Endothelial cell of umbilical vein (primary cell): ENCODE measurements at regions not wholly inside any gene's neighbourhood (a gene's known extent, or its start where the extent isn't known, plus 50 kb on each side); places are given as distances from the start of the nearest gene placed in this dataset.

Experiments
- BruUV-seq: library from RNA; stranded (reverse); fragments of 400-500 nt; replicated peaks from 2 replicates; lab custom pipeline; 2021; lab: Mats Ljungman, UMichigan
- CTCF ChIA-PET: fragments of 300-600, 350-600 bp; sonication (Branson Sonifier 250); formaldehyde crosslinking; loops from one replicate; lab custom pipeline; 2021; ENCODE audit warnings: antibody characterized with exemption, inconsistent platforms; lab: Charles Lee
- POLR2A ChIA-PET: fragments of 300-600, 350-600 bp; sonication (Branson Sonifier 250); formaldehyde crosslinking; loops from one replicate; lab custom pipeline; 2021; ENCODE audit warnings: antibody characterized with exemption, inconsistent platforms; lab: Charles Lee
- DNase-seq: peaks from one replicate; pipeline ENCODE4 v3.0.0-alpha.2; 2011; ENCODE audit warnings: low read depth, low spot score
- FAIRE-seq: peaks from 2 replicates; lab custom pipeline; 2011; peaks lifted over from hg19 to GRCh38; lab: Jason Lieb, UNC
- H2AFZ ChIP-seq: 2 replicates; pipeline ENCODE4 v1.6.0; 2012; ENCODE audit warnings: low read depth, low read length, control low read depth, inconsistent platforms
- H3K27ac ChIP-seq: 2 replicates; pipeline ENCODE4 v1.5.1; 2011; ENCODE audit warnings: low read depth, mild to moderate bottlenecking, control low read depth, low read length, moderate library complexity; ENCODE audit not compliant: insufficient read depth
- H3K27me3 ChIP-seq, 2 experiments: 2 replicates each; pipeline versions ENCODE4 v1.6.0 to v1.6.1; 2011; ENCODE audit warnings: low read length in 2 of 2, mixed read lengths in 1 of 2; ENCODE audit not compliant: control insufficient read depth in 2 of 2, insufficient read depth in 2 of 2
- H3K36me3 ChIP-seq, 2 experiments: 2 replicates in 1 of 2; 3 replicates in 1 of 2; pipeline ENCODE4 v1.5.1; 2011; ENCODE audit warnings: low read length in 2 of 2, mild to moderate bottlenecking in 1 of 2, moderate library complexity in 1 of 2; ENCODE audit not compliant: control insufficient read depth in 2 of 2, insufficient read depth in 2 of 2; ENCODE audit errors: extremely low read depth in 1 of 2
- H3K4me1 ChIP-seq: 3 replicates; pipeline ENCODE4 v1.5.1; 2011; ENCODE audit warnings: mild to moderate bottlenecking, low read length; ENCODE audit not compliant: control insufficient read depth, insufficient read depth; ENCODE audit errors: extremely low read depth
- H3K4me2 ChIP-seq: 2 replicates; pipeline ENCODE4 v1.6.1; 2011; ENCODE audit warnings: low read length, control low read depth, mixed read lengths; ENCODE audit not compliant: insufficient read depth
- H3K4me3 ChIP-seq, 3 experiments: fragments of 200-600 bp in 1 of 3; sonication (generic), shearing (Covaris generic) in 1 of 3; replicated peaks in 1 of 3; 2 replicates each; pipeline ENCODE4 v1.5.1; 2011 to 2016; ENCODE audit warnings: control low read depth in 3 of 3, low read length in 3 of 3, mild to moderate bottlenecking in 2 of 3, inconsistent platforms in 1 of 3, low read depth in 1 of 3, moderate library complexity in 1 of 3; ENCODE audit not compliant: insufficient read depth in 1 of 3
- H3K79me2 ChIP-seq: 2 replicates; pipeline ENCODE4 v1.6.0; 2012; ENCODE audit warnings: low read length, inconsistent platforms; ENCODE audit not compliant: control insufficient read depth, insufficient read depth
- H3K9ac ChIP-seq: replicated peaks from 2 replicates; pipeline ENCODE3; 2011; ENCODE audit warnings: low read length, control low read depth; ENCODE audit not compliant: insufficient read depth; ENCODE audit errors: extremely low read depth
- H3K9me1 ChIP-seq: replicated peaks from 3 replicates; pipeline ENCODE4 v1.6.0; 2011; ENCODE audit warnings: mild to moderate bottlenecking, low read length; ENCODE audit not compliant: control insufficient read depth, insufficient read depth; ENCODE audit errors: extremely low read depth
- H3K9me3 ChIP-seq: replicated peaks from 2 replicates; pipeline ENCODE4 v1.5.1; 2012; ENCODE audit warnings: low read length, inconsistent platforms; ENCODE audit not compliant: control insufficient read depth, insufficient read depth
- H4K20me1 ChIP-seq: replicated peaks from 2 replicates; pipeline ENCODE3; 2011; ENCODE audit warnings: mild to moderate bottlenecking, low read length; ENCODE audit not compliant: control insufficient read depth, insufficient read depth; ENCODE audit errors: extremely low read depth
- EZH2 ChIP-seq: IDR thresholded peaks from 2 replicates; pipeline ENCODE4 v1.6.1; 2012; ENCODE audit warnings: borderline replicate concordance, low read depth, mild to moderate bottlenecking, moderate library complexity, low read length, inconsistent platforms; ENCODE audit not compliant: severe bottlenecking
- FOS ChIP-seq: IDR thresholded peaks from 2 replicates; pipeline ENCODE4 v1.6.1; 2011; ENCODE audit warnings: mild to moderate bottlenecking, low read length, moderate library complexity, borderline replicate concordance; ENCODE audit not compliant: insufficient read depth
- GATA2 ChIP-seq: IDR thresholded peaks from 2 replicates; pipeline ENCODE4 v1.7.0; 2011; ENCODE audit warnings: low read depth, mild to moderate bottlenecking, moderate library complexity, mixed read lengths, low read length; ENCODE audit not compliant: insufficient read length, insufficient read depth
- JUN ChIP-seq: IDR thresholded peaks from 2 replicates; pipeline ENCODE4 v1.6.1; 2011; ENCODE audit warnings: borderline replicate concordance, low read depth; ENCODE audit not compliant: insufficient read length, insufficient read depth
- MYC ChIP-seq: IDR thresholded peaks from one replicate; pipeline ENCODE4 v1.6.1; 2011; ENCODE audit warnings: mild to moderate bottlenecking, low read depth, low read length
- POLR2A ChIP-seq: IDR thresholded peaks from 2 replicates; pipeline ENCODE4 v1.6.1; 2012; ENCODE audit warnings: low read depth, mild to moderate bottlenecking, control low read depth, low read length
- POLR2AphosphoS5 ChIP-seq: IDR thresholded peaks from 2 replicates; pipeline ENCODE4 v1.6.1; 2012; ENCODE audit warnings: low read depth, mild to moderate bottlenecking, control low read depth, low read length, moderate library complexity; ENCODE audit not compliant: insufficient read depth
- dilution Hi-C: fragments of 300-500 bp; cut with MboI; formaldehyde crosslinking; loops from one replicate; pipeline ENCODE4 v1.15.0; 2019; ENCODE audit warnings: low sequenced_read_pairs; ENCODE audit not compliant: extremely low pct_ligation_motif_present
- intact Hi-C: fragments of 100-400 bp; cut with micrococcal nuclease; formaldehyde crosslinking; loops from one replicate; pipeline ENCODE4 v1.10.0; 2022
- TF ChIP-seq, protein P1 (sequence below): IDR thresholded peaks from 2 replicates; pipeline ENCODE4 v1.6.1; 2011; ENCODE audit not compliant: insufficient read depth, insufficient read length
- TF ChIP-seq, protein P2 (sequence below), 2 donors: IDR thresholded peaks; 1 replicate in 1 of 2; 2 replicates in 1 of 2; pipeline ENCODE4 v1.5.1; 2011; ENCODE audit warnings: low read length in 2 of 2, mild to moderate bottlenecking in 2 of 2, moderate library complexity in 2 of 2, control low read depth in 1 of 2, inconsistent platforms in 1 of 2, low read depth in 1 of 2; ENCODE audit not compliant: insufficient read depth in 1 of 2; ENCODE audit errors: extremely low read depth in 1 of 2

DNA sequence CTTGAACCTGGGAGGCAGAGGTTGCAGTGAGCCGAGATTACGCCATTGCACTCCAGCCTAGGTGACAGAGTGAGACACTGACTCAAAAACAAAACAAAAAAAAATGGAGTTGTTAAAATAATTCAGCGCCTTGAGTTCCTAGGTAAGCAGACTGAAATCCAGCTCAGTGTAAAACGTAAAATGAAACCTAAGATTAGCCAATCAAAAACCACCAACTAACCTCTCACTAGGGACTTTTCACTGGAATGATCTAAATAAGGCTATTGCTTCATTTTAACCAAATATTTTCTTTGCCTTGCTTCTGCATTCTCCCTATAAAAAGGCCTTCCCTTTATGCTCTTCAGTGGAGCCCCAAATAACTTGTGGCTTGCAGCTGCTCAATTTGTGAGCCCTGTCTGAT, 91.6 kb upstream of the HIF1A start:
- no peaks in the 10 kb centered on the region for H4K20me1 ChIP-seq
- TF ChIP-seq POLR2A: no peak
- TF ChIP-seq EZH2: no peak
- TF ChIP-seq, protein P1, sequence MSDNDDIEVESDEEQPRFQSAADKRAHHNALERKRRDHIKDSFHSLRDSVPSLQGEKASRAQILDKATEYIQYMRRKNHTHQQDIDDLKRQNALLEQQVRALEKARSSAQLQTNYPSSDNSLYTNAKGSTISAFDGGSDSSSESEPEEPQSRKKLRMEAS: no peak
- TF ChIP-seq GATA2: no peak
- no peak for TF ChIP-seq JUN
- no peak for TF ChIP-seq MYC
- no peak for TF ChIP-seq FOS
- TF ChIP-seq, protein P2, sequence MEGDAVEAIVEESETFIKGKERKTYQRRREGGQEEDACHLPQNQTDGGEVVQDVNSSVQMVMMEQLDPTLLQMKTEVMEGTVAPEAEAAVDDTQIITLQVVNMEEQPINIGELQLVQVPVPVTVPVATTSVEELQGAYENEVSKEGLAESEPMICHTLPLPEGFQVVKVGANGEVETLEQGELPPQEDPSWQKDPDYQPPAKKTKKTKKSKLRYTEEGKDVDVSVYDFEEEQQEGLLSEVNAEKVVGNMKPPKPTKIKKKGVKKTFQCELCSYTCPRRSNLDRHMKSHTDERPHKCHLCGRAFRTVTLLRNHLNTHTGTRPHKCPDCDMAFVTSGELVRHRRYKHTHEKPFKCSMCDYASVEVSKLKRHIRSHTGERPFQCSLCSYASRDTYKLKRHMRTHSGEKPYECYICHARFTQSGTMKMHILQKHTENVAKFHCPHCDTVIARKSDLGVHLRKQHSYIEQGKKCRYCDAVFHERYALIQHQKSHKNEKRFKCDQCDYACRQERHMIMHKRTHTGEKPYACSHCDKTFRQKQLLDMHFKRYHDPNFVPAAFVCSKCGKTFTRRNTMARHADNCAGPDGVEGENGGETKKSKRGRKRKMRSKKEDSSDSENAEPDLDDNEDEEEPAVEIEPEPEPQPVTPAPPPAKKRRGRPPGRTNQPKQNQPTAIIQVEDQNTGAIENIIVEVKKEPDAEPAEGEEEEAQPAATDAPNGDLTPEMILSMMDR (IDR thresholded peaks at IDR 0.05; ENCODE audit: extremely low read depth in 1 of 2, insufficient read depth in 1 of 2, low read depth in 1 of 2, low read length in 2 of 2): no peak
- TF ChIP-seq POLR2AphosphoS5: no peak
- dilution Hi-C loops: no loop called here
- POLR2A ChIA-PET: no interaction called here
- DNase-seq: no peak
- H3K36me3 ChIP-seq: no peaks in the 10 kb centered on the region
- no peaks in the 10 kb centered on the region for H3K9me3 ChIP-seq
- intact Hi-C loops: no loop called here
- no peaks in the 10 kb centered on the region for H3K27me3 ChIP-seq
- H3K9me1 ChIP-seq: no peaks in the 10 kb centered on the region
- no peak overlapping the region for H3K4me3 ChIP-seq
- no peak for FAIRE-seq
- H3K9ac ChIP-seq: no peak overlapping the region
- no TSS peak for BruUV-seq
- no peak overlapping the region for H3K4me2 ChIP-seq
- H3K4me1 ChIP-seq: peaks cover 24% of the 10 kb centered on the region
- no peak overlapping the region for H3K27ac ChIP-seq
- H3K79me2 ChIP-seq: no peaks in the 10 kb centered on the region
- no peak overlapping the region for H2AFZ ChIP-seq
- CTCF ChIA-PET: no interaction called here
